ENCODE measurements at regions not wholly inside any gene's neighbourhood (a gene's known extent, or its start where the extent isn't known, plus 50 kb on each side); places are given as distances from the start of the nearest gene placed in this dataset.

GRCh38 chr6:43926634-43927531 is 156.9 kb downstream of the VEGFA start (continued):
- TF ChIP-seq ZNF629 (CRISPR knock-in tag; conservative IDR thresholded peaks at IDR 0.05) = no peak; the same call in 1 of the 2 replicates
- TF ChIP-seq HOXA5 (CRISPR knock-in tag; IDR thresholded peaks at IDR 0.05) = peak; percentile 77; the same call in 1 of the 2 replicates
- peak; percentile 69; the same call in 1 of the 2 replicates for TF ChIP-seq ZNF589 (CRISPR knock-in tag; conservative IDR thresholded peaks at IDR 0.05)
- no peak for TF ChIP-seq HDAC6 (IDR thresholded peaks at IDR 0.05; ENCODE audit: low read depth, low read length)
- TF ChIP-seq ZNF569 (CRISPR knock-in tag; IDR thresholded peaks at IDR 0.05; ENCODE audit: borderline replicate concordance) = 0 out of 2 replicates have a peak, but pooled peaks have one; percentile 83
- no peak for TF ChIP-seq DNMT1 (CRISPR knock-in tag; IDR thresholded peaks at IDR 0.05)
- no peak for TF ChIP-seq CREB1 (IDR thresholded peaks at IDR 0.05)
- TF ChIP-seq CREB1 (CRISPR knock-in tag; IDR thresholded peaks at IDR 0.05) = peak; percentile 70
- TF ChIP-seq TBX2 (CRISPR knock-in tag; IDR thresholded peaks at IDR 0.05; ENCODE audit: borderline replicate concordance) = peak; percentile 100
- no peak for TF ChIP-seq HNRNPLL (IDR thresholded peaks at IDR 0.05; ENCODE audit: low read depth, low read length, poor library complexity, severe bottlenecking)
- no peak for TF ChIP-seq ZNF3 (CRISPR knock-in tag; IDR thresholded peaks at IDR 0.05)
- TF ChIP-seq JUN (CRISPR knock-in tag; IDR thresholded peaks at IDR 0.05) = no peak
- 0 out of 2 replicates have a peak, but pooled peaks have one; percentile 5 for TF ChIP-seq ZNF24 (IDR thresholded peaks at IDR 0.05)
- TF ChIP-seq, protein P1, sequence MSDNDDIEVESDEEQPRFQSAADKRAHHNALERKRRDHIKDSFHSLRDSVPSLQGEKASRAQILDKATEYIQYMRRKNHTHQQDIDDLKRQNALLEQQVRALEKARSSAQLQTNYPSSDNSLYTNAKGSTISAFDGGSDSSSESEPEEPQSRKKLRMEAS (IDR thresholded peaks at IDR 0.05) = peak; percentile 89
- TF ChIP-seq HDAC2 (CRISPR knock-in tag; IDR thresholded peaks at IDR 0.05) = peak; percentile 99
- TF ChIP-seq, protein P2, sequence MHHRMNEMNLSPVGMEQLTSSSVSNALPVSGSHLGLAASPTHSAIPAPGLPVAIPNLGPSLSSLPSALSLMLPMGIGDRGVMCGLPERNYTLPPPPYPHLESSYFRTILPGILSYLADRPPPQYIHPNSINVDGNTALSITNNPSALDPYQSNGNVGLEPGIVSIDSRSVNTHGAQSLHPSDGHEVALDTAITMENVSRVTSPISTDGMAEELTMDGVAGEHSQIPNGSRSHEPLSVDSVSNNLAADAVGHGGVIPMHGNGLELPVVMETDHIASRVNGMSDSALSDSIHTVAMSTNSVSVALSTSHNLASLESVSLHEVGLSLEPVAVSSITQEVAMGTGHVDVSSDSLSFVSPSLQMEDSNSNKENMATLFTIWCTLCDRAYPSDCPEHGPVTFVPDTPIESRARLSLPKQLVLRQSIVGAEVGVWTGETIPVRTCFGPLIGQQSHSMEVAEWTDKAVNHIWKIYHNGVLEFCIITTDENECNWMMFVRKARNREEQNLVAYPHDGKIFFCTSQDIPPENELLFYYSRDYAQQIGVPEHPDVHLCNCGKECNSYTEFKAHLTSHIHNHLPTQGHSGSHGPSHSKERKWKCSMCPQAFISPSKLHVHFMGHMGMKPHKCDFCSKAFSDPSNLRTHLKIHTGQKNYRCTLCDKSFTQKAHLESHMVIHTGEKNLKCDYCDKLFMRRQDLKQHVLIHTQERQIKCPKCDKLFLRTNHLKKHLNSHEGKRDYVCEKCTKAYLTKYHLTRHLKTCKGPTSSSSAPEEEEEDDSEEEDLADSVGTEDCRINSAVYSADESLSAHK (CRISPR knock-in tag; IDR thresholded peaks at IDR 0.05; ENCODE audit: borderline replicate concordance) = no peak
- TF ChIP-seq SOX5 (CRISPR knock-in tag; IDR thresholded peaks at IDR 0.05; ENCODE audit: borderline replicate concordance) = peak; percentile 100
- TF ChIP-seq MED1 (CRISPR knock-in tag; IDR thresholded peaks at IDR 0.05) = peak; percentile 40
- peak; percentile 12; the same call in 1 of the 2 replicates for TF ChIP-seq KDM6A (CRISPR knock-in tag; IDR thresholded peaks at IDR 0.05; ENCODE audit: low read depth)
- TF ChIP-seq, protein P3, sequence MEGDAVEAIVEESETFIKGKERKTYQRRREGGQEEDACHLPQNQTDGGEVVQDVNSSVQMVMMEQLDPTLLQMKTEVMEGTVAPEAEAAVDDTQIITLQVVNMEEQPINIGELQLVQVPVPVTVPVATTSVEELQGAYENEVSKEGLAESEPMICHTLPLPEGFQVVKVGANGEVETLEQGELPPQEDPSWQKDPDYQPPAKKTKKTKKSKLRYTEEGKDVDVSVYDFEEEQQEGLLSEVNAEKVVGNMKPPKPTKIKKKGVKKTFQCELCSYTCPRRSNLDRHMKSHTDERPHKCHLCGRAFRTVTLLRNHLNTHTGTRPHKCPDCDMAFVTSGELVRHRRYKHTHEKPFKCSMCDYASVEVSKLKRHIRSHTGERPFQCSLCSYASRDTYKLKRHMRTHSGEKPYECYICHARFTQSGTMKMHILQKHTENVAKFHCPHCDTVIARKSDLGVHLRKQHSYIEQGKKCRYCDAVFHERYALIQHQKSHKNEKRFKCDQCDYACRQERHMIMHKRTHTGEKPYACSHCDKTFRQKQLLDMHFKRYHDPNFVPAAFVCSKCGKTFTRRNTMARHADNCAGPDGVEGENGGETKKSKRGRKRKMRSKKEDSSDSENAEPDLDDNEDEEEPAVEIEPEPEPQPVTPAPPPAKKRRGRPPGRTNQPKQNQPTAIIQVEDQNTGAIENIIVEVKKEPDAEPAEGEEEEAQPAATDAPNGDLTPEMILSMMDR (CRISPR knock-in tag; IDR thresholded peaks at IDR 0.05) = no peak; the same call in none of the 2 replicates
- peak; percentile 68; the same call in 1 of the 2 replicates for TF ChIP-seq TGIF2 (CRISPR knock-in tag; IDR thresholded peaks at IDR 0.05)
- TF ChIP-seq, protein P4, sequence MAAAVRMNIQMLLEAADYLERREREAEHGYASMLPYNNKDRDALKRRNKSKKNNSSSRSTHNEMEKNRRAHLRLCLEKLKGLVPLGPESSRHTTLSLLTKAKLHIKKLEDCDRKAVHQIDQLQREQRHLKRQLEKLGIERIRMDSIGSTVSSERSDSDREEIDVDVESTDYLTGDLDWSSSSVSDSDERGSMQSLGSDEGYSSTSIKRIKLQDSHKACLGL (CRISPR knock-in tag; IDR thresholded peaks at IDR 0.05) = peak; percentile 11
- TF ChIP-seq SRSF4 (IDR thresholded peaks at IDR 0.05; ENCODE audit: low read depth, low read length, poor library complexity, severe bottlenecking) = no peak
- TF ChIP-seq ZNF430 (CRISPR knock-in tag; IDR thresholded peaks at IDR 0.05) = peak; percentile 26
- TF ChIP-seq KLF13 (CRISPR knock-in tag; IDR thresholded peaks at IDR 0.05) = no peak
- TF ChIP-seq ZNF17 (CRISPR knock-in tag; IDR thresholded peaks at IDR 0.05) = no peak
